ENCODE measurements at regions not wholly inside any gene's neighbourhood (a gene's known extent, or its start where the extent isn't known, plus 50 kb on each side); places are given as distances from the start of the nearest gene placed in this dataset.
"Not testable (repeated sequence)": the region's sequence is repeated elsewhere in the genome, so short reads cannot be mapped to it uniquely, and the experiment has no call there.

GRCh38 chr2:8505311-8505920 lies 176.4 kb upstream of the ID2 start:
- DNase-seq: no peak

- DNase-seq: no peak
Measured at GRCh38 chr2:8506746-8507145, 175.1 kb upstream of the ID2 start.

GRCh38 chr2:8508766-8509165 lies 173.1 kb upstream of the ID2 start:
- DNase-seq: no peak

GRCh38 chr2:8509621-8510020 lies 172.2 kb upstream of the ID2 start:
- DNase-seq: no peak

GRCh38 chr2:8510055-8510454 lies 171.8 kb upstream of the ID2 start:
- not testable (repeated sequence) for DNase-seq

GRCh38 chr2:8510519-8510918 lies 171.3 kb upstream of the ID2 start:
- no peak for DNase-seq

GRCh38 chr2:8511868-8512612 lies 169.8 kb upstream of the ID2 start:
- no peak for DNase-seq

GRCh38 chr2:8513601-8514273 lies 168.1 kb upstream of the ID2 start:
- no peak for DNase-seq

GRCh38 chr2:8514274-8514662 lies 167.6 kb upstream of the ID2 start:
- DNase-seq: no peak

- no peak for DNase-seq
Measured at GRCh38 chr2:8514796-8515758, 166.8 kb upstream of the ID2 start.

GRCh38 chr2:8515864-8516533 lies 165.9 kb upstream of the ID2 start:
- DNase-seq: no peak

- no peak for DNase-seq
Measured at GRCh38 chr2:8517850-8518498, 163.9 kb upstream of the ID2 start.

- DNase-seq: no peak
Measured at GRCh38 chr2:8518979-8519668, 162.7 kb upstream of the ID2 start.

- DNase-seq: no peak
Measured at GRCh38 chr2:8520791-8521344, 161.0 kb upstream of the ID2 start.

GRCh38 chr2:8522687-8523086 lies 159.2 kb upstream of the ID2 start:
- no peak for DNase-seq

- DNase-seq: no peak
Measured at GRCh38 chr2:8524388-8524787, 157.5 kb upstream of the ID2 start.

GRCh38 chr2:8524823-8525222 lies 157.0 kb upstream of the ID2 start:
- DNase-seq: no peak

GRCh38 chr2:8525236-8525581 lies 156.6 kb upstream of the ID2 start:
- no peak for DNase-seq

GRCh38 chr2:8525582-8526402 lies 156.1 kb upstream of the ID2 start:
- peak; percentile 82 for DNase-seq

- no peak for DNase-seq
Measured at GRCh38 chr2:8526403-8526696, 155.5 kb upstream of the ID2 start.

All from left kidney (tissue), 1 donor.